GM12891 (cell line): ENCODE measurements at regions not wholly inside any gene's neighbourhood (a gene's known extent, or its start where the extent isn't known, plus 50 kb on each side); places are given as distances from the start of the nearest gene placed in this dataset.

Experiments used
- POLR2A ChIP-seq: IDR thresholded peaks from 2 replicates; pipeline ENCODE4 v1.6.1; 2011; ENCODE audit warnings: low read depth, low read length, control low read depth
- POLR2AphosphoS5 ChIP-seq: IDR thresholded peaks from 2 replicates; pipeline ENCODE4 v1.6.1; 2011; ENCODE audit warnings: low read depth, low read length, control low read depth
- POU2F2 ChIP-seq: IDR thresholded peaks from 2 replicates; pipeline ENCODE4 v1.6.1; 2011; ENCODE audit warnings: low read depth, mild to moderate bottlenecking, control low read depth, low read length, moderate library complexity
- SPI1 ChIP-seq: IDR thresholded peaks from 2 replicates; pipeline ENCODE4 v1.6.1; 2011; ENCODE audit warnings: low read depth, low read length, control low read depth
- TAF1 ChIP-seq: IDR thresholded peaks from 2 replicates; pipeline ENCODE4 v1.6.1; 2011; ENCODE audit warnings: low read depth, low read length, control low read depth

GRCh38 chr16:13519871-13520270 is 400.1 kb upstream of the ERCC4 start:
- TF ChIP-seq POLR2A: no peak
- TF ChIP-seq POU2F2: no peak
- no peak for TF ChIP-seq TAF1
- no peak for TF ChIP-seq POLR2AphosphoS5
- no peak for TF ChIP-seq SPI1
